T-helper 9 cell (primary cell): ENCODE measurements at regions not wholly inside any gene's neighbourhood (a gene's known extent, or its start where the extent isn't known, plus 50 kb on each side); places are given as distances from the start of the nearest gene placed in this dataset.

Experiments
- DNase-seq: peaks from one replicate; pipeline ENCODE4 v3.0.0-alpha.2; 2020

DNA sequence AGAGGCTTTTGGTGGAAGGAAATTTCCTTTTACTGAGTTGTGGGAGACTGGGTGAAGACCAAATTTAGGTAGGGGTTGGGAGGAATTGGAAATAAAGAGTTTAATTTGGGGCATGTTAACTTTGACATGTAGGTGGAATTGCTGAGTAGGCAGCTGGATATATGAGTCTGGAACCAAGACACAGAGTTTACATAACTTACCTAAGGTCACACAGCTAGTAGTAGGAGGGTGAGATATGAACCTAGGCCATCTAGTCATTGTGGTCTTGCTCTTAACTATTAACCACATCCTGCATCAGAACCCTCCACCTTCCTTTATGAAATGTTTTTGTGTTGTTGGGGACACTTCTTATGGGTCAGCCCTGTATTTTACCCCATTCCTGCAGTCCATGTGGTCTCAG, 113.1 kb downstream of the ICOS start:
- DNase-seq, result no peak

DNA sequence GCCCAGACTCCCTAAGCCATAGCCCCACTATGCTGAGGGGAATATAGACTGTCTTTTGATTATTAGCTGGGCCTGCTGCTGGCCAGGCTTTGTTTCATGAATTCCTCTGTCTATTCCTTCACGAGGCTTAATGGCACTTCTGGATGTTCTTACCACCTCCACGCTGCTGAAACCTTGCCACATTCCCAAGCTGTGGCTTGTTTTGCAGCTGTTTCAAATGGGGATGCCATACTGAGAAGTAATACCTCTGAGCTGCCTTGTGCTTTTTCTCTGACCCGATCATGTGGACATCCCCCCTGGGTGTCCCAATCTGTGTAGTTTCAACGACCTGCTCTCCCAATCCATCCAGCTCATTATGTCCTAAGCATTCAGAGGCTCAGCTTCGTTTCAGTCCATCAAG, 114.1 kb downstream of the ICOS start:
- DNase-seq, result no peak

DNA sequence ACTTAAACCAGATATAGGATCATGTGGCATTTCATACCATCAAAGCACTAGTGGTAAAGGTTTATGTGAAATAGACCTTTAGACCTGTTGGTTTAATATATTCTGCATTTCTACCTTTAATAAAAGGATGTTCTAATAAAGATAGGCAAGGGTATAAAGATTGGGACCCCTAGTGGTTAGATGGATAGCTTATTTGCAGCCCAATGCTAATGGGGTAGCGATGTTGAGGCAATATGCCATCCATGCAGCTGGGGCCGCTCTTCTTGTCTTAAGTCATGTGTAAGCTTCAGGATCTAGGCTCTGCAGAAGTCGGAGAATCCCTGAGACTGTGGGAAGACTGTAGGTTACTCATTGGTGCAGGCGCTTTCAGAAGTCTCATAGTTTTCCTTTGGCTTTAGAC, 114.9 kb downstream of the ICOS start:
- DNase-seq, result no peak

DNA sequence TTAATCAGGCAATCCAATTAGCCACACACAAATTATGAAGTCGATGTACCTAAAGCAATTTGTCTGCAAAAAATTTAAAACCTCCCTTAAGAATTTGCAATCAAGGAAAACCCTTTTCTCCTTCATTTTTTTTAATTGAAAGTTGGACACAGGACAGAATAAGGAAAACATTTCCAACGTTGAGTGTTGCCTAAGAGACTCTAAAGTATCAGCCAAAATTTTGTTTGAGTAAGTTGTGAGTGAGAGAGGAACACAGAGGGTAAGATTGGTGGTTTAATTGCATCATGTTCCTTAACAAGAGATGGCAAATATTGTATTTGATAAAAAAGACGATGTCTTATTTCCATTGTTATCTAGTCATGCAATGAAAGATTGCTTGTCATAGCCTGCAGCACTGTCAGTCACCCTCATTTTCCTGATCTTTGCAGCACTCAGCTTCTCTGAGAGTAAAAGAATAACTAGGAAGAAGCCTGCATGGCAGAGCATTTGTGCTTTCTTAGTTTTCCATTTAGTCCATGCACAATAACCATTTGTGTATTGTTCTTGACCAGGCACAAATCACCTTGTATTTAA, 115.5 kb downstream of the ICOS start:
- no peak for DNase-seq

DNA sequence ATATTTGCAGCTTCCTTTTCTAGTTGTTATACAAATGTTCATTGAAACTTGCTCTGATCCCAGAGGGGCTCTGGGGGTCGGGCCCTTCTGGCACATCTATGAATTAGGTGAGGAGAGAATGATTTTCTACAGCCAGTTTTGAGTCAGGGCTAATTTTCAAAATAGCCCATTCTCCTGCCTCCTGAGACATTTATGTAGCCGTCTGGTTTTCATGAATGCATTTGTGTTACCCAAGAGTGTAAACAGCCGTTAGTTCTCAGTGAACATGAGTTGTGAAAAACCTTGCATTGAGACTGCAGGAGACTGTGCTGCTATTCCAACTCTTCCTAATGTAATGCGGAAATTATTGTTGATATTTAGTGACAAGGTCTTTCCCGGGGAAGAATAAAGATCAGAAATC, 122.5 kb downstream of the ICOS start:
- DNase-seq, result no peak

DNA sequence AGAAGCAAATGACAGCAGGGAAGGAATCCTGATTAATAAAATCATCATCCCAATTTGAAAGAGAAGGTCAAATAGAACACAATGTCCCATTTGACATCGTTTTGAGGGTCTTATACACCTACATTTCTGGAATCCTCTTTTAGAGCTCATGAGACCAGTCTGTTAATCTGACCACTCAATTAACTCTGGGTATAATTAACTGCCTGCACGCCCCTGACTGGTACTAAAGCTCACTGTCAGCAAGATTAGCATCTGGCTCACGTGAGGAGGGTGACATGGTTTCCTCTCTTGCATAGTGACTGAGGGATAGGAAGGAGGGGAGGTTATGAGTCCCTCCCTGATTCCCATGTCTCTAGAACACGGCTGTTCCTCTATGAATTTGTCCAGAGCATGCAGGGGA, 124.3 kb downstream of the ICOS start:
- no peak for DNase-seq

DNA sequence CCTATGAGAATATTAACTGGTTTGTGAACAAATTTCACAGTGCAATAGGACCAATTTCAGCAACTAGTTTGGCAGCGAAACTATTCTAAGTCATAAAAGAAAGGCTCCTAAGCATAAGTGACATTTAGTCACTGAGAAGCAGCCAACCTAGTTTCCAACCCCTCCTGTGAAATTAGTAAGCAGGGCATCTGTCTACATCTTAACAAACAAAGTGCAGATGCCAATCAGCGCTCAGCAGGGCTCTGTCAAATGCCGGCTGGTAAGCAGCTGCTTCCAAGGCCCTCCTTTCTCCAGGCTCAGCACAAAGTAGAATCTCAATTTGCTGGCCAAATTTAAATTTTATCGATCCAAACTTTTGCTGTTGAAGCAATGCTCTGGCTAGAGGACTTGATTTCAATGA, 124.7 kb downstream of the ICOS start:
- DNase-seq, result no peak

DNA sequence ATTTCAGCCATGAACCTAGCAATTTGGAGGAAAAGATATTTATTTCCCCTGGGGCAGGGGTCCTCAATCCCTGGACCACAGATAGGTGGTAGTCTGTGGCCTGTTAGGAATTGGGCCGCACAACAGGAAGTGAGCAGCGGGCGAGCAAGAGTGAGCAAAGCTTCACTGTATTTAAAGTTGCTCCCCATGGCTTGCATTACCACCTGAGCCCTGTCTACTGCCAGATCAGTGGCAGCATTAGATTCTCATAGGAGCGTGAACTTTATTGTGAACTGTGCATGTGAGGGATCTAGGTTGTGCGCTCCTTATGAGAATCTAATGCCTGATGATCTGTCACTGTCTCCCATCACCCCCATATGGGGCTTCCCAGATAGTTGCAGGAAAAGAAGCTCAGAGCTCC, 127.6 kb downstream of the ICOS start:
- no peak for DNase-seq

DNA sequence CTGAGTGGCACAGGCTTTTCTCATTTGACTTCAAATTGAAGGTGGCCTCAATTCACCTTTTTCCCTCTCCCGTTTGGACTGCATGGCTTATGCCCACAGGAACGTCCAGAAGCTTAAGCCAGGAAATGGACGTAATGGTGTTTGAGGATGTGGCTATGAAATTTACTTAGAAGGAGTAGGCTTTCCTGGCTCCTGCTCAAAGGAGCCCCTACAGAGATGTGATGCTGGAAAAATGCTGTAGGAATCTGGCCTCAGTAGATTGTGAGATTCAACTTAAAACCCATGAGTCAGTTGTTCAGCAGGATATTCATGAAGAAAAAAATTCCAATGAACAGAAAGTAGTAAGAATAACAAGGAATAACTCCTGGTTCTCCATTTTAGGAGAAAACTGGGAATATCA, 129.0 kb downstream of the ICOS start:
- DNase-seq, result no peak

DNA sequence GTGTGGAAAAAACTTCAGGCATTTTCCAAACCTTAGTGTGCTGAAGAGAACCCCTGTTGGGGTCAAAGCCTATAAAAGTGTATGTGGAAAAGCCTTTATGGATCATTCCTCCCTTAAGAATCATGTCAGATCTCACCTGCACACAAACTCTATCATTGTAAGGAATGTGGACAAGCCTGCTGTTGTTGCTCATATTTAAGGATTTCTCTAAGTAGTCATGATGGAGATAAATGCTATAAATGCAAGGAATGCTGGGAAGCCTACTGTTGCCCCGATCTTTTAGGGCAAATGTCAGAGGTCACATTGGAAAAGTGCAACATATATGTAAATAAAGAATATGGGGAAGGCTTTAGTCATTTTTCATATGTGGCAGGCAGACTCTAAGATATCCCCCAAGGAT, 129.5 kb downstream of the ICOS start:
- DNase-seq, result no peak

DNA sequence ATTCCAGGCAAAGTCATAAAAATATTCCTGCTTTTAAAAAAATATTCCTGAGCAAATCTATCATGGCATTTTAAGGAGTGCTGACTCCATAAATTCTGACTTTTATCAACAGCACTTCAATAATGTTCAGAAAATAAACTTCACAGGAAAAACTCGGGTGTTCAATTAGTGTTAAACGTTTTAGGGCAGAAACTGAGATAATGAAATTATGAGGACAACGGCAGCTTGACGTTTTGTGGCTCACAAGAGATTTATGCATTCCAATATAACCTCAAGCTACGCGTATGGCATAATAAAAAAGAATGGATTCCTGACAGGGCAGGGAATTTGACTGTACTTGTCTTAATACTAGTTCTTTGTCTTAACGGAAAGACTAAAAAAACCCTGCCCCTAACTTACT, 133.2 kb downstream of the ICOS start:
- DNase-seq, result no peak

DNA sequence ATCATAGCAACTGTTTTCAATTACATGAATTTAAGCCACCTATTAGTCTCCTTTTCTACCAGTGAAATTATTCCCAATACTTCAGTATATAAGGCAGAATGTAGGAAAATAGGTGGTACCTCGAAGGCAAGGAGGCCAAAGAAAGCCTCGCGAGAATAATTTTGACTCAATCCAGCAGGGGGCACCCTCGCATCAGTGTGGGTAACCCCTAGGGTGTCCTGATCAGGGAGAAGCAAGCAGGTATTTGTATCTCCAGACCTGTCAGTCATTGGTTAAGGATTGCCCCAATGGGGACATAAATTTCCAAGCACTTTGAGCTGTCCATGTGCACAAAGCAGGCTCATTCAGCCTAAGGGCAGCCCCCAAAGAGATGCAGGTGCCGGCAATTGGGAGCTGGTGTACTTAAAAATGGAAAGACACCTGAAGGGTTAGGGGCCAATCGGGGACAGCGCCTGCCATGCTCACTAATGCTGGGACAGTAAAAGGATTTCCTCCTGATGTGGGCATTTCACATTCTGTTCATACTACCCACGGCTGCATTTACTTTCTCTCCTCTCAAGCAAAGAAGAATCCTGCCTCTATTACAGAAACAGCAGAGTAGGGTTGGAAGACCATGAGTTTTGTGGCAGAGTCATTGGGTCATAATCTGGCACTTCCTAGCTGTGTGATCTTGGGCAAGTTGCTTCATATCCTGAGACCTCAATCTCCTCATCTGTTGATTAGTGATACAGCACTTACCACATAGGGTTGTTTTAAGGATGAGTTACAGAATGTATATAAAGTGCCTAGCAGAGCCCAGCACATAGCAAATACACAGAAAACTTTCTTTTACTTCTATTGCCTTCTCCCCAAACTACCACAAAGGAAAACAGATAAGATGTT, 136.1 kb downstream of the ICOS start:
- DNase-seq, result peak; percentile 40

DNA sequence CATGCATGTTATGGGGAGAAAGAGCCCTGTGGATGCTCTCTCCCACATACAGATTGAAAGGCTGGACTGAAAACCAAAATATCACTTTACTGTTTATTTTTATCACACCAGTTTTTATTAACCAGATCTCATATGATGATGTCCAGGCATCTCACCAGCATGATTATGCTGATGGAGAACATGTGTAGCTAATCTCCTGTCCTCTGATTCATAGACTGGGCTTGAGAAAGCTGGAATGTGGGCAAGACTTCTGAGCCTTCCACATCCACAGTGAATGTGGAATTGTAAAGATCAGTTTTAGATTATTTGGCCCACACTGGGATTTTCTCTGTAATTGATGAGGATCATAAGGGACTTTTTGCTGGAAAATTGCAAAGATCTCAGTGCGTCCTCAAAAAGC, 137.9 kb downstream of the ICOS start:
- DNase-seq, result no peak

DNA sequence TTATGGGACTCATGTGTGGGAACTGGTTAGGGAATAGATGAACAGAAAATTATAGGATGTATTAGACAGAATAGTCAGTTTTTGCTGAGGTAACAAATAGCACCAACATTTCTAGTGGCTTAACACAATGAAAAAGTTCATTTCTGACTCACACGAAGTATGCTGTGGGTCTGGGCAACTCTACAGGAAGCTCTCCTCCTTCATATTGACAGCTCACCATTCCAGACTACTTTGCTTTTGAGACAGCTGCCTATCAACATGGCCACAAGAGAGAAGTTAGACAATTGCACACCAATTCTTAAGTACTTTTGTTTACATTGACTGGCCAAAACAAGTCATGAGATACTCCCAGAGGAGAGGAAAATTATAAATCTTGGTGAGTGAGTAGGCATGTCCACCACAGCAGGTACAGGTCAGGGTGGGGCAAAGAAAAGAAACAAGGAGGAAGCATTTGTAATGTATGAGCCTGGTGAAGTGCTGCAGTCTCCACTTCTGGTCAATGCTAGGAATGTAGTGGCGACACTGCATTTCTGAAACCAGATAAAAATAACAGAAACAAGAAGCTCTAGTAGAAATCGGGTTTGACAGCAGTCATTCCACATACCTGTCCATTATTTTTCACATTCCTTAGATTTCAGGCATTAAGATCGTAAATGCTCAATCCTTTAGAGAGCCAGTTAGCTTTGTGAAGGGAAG, 141.6 kb downstream of the ICOS start:
- DNase-seq, result no peak

DNA sequence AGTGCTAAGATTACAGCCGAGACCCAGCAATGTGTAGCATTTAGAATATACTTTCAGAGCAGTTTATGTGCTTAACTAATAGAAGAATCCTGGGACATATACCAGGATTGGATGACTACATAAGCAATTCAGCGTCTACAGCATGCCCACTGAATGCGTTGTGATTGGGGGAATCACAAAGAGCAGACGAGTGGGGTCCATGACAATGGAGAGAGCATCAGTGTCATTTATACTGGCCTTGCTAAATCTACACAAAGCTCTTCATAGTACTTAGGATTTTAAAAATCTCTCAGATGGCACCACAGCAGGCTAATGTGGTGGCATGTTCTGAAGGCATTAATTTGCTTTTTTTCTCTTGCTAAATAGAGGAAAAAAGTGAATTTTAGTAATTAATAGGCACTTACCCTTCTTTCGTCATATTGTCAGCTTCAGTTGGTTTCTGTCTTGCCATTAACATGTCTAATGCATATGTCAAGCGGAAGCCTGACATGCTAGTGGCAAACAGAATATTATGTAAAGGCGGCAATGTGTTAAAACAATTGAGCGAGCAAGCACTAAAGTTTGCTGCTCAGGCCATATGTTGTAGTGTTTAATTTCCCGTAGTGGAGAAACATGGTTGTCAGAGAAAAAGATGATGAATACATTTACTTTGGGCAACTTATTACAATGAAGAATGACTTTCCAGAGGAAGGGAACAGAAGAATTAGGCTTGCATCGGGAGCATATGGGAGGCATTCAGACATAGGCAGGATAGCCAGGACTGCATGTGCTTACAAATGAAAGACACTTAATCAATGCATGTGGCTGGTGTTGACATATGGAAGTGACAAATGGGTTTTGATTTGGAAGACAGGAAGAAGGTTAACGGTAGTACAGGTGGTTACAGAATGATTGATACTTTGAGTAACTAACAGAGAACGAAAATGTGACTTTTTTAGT, 145.2 kb downstream of the ICOS start:
- DNase-seq, result no peak

DNA sequence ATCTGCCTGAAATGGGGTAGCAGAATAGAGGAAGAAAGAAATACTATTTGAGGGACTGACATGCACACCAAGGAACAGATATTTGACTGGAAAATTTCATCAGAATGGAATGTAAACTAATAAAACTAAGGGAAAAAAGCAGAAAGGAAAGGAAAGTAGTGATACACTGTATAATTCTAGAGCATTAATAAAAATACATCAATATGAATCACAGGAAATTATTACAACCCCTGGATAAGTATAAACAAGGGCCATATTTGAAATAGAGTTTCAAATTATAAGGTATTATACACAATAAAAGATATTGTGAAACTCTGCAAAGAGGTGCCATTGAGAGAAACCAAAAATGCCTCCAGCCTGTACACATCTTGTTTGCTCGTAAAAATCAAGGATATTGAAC, 149.6 kb downstream of the ICOS start:
- DNase-seq, result no peak

DNA sequence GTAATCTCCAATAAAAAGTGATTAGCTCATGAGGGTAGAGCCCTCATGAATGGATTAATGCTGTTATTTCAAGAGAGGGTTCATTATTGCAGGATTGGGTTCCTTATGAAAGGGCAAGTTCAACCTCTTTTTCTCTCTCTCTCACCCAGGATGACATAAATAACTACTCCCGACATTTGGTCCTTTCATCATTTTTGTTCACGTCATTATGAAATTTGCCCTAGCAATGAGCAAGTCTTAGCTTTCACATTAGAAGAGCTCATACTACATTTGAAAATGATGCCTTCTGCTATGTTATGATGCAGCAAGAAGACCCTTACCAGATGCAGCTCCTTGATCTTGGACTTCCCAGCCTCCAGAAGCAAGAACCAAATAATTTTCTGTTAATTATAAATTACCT, 152.5 kb downstream of the ICOS start:
- no peak for DNase-seq

DNA sequence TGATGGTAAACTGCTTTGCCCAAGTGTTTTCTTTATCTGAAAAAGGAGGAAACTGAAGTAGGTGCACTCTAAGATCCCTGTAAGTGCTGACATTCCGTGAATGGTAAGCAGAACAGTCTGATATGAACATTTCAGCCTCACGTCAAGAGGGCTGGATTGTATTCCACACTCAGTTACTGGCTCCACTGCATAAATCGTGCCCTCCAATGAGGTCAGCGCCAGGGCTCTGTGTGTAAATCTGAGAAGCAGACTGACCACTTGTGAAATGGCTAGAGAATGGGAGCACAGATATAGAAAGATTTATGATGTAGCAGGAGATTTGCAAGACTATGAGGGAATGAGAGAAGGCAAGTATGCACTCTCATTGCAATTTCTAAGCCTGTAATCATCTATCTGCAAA, 153.0 kb downstream of the ICOS start:
- no peak for DNase-seq

DNA sequence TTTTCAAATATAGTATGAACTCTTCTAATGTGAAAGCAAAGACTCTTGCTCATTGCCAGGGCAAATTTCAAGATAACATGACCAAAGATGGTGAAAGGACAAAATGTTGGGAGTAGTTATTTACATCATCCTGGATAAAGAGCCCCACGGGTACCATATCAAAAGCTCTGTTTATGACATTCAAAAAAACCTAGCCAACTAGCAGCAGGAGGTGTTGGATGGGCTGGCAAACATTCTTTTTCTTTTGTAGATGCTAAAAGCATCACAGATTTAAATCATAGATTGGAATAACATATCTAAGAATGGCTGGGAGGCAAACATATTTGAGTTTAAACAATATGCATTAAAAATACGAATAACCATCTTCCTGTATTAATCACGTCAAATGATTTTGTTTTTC, 153.5 kb downstream of the ICOS start:
- no peak for DNase-seq

DNA sequence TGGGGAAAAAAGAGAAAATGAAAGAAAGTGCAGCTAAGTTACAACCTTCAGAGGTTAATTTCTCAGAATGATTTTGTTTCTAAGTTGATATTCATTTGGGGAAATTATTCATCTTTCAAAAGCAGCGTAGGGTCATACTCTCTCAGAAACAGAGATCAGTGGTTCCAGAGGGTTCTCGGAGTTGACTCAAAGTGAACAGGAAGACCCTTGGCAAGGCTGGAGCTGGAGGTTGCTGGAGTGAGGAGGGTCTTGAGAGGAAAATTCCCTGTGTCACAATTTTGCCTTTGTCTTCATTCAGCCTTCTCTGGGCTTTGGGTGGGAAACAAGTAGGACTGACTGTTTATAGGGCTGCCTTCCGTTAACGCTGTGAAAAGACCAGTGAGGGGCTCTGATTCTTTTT, 168.2 kb downstream of the ICOS start:
- no peak for DNase-seq

DNA sequence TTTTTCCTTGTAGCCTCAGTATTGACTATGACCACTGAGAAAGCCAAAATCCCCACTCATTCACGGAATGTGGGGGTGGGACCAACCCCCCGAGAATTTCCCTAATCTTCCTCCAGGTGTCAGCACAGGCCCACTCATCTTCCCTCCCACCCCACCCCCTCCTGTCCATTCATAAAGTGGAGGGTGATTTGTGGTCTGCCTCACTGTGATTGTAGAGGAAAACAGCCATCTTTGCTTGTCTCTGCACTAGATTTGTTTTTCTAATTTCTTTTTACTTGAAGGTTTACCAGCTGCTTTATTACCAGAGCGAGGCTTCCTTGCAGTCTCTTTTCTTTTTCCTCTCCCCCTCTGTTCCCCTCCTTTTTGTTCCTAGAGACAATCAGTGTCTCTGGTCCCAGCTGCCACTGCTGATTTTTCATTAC, 171.8 kb downstream of the ICOS start:
- peak; percentile 26 for DNase-seq

DNA sequence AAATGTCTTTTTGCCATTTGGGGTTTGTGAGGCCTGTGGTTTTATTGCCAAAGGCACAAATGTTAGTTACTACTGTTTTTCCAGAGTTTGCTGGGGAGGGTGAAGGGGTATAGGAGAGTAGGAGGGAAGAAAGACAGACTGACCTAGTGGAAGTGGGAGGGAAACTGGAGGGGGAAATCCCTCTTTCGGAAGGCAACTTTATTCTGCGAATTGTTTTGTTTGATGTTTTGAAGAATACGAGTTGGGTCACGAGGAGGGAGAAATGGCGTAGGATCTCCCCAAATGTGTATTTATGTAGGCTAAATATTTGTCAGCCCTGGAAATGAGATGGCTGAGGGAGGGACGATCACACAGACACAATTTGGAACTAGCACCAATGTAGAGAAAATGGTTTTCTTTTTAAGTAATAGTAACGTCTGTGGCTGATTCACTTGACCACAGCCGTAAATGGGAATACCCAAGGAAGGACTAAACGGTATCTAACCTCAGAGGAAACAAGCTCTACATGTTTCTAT, 172.3 kb downstream of the ICOS start:
- DNase-seq, result no peak

DNA sequence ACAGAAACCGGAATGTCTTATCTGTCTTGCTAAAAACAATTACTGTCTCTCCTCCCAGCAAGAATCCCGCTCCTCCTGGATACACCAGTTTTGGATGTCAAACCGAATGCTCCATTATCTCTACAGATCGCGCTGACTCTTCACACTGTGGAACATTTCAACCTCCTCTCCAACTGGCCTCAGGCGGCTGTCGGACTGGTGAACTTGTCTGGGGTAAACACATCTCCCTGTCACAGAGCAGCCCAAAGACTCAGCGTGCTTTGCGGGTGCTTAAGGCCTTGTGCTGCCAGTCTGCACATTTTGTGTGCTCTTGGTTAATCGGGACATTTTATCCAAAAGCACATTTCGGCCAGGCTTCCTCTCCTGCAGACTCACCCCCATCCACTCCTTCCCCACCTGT, 173.1 kb downstream of the ICOS start:
- no peak for DNase-seq
